ENCODE measurements at regions not wholly inside any gene's neighbourhood (a gene's known extent, or its start where the extent isn't known, plus 50 kb on each side); places are given as distances from the start of the nearest gene placed in this dataset.
"Not testable (repeated sequence)": the region's sequence is repeated elsewhere in the genome, so short reads cannot be mapped to it uniquely, and the experiment has no call there.

DNA sequence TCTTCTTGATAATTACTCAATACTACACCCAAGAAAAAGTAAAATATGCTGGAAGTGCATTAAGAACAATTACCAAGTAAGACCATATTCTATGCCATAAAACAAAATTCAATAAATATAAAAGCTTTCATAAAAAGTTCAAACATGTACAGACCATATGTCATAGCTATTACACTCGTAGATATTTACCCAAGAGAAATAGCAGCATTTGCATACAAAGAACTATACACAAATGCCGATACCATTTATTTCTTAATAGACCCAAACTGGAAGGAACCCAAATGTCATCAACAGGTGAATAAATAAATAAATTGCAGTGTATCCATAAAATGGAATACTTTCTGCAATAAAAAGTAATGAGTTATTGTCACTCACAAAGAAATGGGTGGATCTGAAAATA is 78.3 kb upstream of the SLC16A7 start:
- no peak for DNase-seq

DNA sequence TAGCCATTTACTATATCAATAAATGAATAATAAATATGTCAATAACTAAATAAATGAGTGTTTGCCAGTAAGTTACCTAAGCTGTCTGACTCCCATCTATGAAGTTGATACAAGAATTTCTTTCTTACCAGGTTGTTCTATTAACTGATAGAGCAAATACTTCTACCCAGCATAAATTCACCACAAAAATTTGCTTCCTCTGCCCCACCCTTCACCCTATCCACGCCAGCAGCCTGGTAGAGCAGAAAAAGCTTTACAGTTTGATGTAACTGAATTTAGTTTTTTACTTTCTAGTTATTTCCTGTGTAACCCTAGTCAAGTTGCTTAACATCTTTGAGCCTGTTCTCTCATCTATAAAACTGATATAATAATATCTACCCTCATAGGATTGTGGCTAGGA is 94.9 kb upstream of the SLC16A7 start:
- DNase-seq = no peak

DNA sequence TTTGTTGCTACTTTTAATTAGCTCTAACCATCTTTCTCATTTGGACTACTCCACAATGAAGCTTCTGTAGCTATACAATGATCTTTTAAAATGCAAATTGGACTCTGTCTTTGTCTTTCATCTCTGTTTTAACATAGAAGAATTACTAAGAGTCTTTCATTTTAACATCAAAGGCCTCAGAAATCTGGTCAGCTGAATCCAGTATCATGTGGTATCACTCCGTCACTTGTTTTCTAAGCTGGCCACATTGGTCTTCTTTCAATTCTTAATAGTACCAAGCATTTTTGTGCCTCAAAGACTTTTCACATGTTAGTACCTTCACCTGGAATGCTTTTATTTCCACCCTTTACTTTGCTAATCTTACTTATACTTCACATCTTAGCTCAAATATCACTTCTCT is 95.5 kb upstream of the SLC16A7 start:
- no peak for DNase-seq

GRCh38 chr12:59499774-59500173 is 96.1 kb upstream of the SLC16A7 start:
- DNase-seq = no peak

GRCh38 chr12:59494617-59495016 is 101.2 kb upstream of the SLC16A7 start:
- DNase-seq = no peak

DNA sequence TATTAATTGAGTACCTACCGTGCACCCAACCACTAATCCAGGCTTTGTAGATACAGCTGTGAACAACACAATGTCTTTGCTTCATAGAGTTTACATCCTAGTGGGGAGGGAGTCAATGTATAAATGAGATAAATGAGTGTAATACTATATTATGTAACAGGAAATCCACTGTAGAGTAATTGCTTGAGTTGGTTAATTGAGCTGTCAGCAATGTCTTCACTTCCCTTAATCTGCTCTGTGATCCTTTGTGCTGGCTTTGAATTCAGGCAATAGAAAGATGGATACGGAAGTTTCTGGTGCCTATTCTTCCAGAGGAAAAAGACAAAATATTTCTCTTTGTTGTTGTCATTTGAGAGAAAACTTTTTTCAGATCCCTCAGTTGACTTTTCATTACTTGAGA is 104.0 kb upstream of the SLC16A7 start:
- DNase-seq = peak; percentile 24 to 62

- no peak for DNase-seq
These were observed 109.0 kb upstream of the SLC16A7 start for GRCh38 chr12:59486827-59487226.

- peak in 1 of 2 donors; percentile 29 for DNase-seq
These were observed 111.3 kb upstream of the SLC16A7 start for GRCh38 chr12:59484575-59484974.

DNA sequence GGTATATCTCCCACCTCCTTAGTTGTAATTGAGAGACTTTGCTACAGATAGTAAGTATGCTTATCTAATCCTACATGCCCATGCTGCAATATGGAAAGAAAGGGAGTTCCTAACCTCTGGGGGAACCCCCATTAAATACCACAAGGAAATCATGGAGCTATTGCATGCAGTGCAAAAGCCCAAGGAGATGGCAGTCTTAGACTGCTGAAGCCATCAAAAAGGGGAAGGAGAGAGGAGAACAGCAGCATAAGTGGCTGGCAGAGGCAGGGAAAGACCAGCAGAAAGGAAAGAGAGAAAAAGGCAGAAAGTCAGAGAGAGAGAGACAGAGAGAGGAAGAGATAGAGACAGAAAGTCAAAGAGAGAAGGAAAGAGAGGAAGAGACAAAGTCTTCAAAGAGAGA is 121.6 kb upstream of the SLC16A7 start:
- peak; percentile 22 to 45 for DNase-seq

DNA sequence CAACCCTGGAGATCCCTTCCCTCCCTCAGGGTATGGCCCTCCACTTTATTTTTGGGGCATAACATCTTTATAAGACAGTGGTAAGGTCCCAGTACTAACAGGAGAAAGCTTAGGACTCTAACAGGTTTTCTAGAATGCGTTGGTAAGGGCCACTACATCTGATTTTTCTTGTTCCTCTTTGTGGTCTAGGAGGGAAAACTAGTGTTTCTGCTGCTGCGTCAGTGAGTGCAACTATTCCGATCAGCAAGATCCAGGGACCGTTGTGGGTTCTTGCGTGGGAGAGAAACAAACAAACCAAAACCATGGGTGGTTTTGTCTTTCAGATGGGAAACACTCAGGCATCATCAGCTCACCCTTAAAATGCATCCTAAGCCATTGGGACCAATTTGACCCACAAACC is 123.6 kb upstream of the SLC16A7 start:
- DNase-seq = peak; percentile 74 to 78

DNA sequence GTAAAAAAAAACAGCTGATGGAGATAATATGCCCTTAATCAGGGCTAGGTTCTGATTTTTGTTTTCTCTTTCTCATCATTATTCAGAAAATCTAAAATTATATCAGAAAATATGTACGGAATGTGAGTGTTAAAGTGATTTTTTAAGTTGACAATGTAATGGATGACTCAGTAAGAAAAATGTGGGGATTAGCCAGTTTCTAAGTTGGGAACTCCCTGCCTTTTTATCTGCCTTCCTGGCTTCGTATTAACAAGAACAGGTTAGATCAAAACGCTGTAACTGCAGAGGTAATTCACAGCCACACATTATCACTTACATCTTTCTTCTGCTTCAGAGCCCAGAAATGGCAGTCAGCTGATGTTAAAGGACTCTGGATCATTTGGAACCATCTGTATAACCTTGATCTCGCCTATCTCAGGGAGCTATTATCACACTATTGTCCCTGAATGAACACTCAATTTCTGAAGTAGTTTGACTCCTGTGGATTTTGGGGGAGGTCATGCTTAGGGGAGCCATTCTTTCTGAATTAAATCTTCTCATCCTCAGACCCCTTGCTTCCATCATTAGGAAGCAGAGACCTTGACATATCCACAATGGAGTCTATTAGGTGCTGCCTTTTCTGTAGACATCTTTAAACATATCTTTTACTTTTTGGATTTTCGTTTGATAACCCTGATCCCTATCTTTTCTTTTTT is 135.7 kb upstream of the SLC16A7 start:
- DNase-seq = no peak

DNA sequence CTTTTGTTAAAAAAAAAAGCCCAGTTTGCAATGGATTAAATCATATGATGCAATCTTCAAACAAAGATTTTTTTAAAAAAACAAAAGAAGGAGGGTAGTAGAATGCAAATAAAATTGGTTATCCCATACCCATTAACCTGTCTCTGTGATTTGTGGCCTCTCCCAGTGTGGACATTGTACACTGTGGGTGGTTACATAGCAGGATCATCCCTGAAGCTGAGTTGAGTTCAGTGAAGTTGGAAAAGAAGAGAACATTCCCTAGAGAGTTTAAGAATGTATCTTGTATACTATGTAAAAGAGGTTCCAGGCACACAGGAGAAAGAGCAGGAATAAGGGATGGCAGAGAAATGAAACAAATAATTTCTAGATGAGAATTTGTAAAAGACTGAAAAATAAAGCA is 142.4 kb upstream of the SLC16A7 start:
- DNase-seq = no peak

DNA sequence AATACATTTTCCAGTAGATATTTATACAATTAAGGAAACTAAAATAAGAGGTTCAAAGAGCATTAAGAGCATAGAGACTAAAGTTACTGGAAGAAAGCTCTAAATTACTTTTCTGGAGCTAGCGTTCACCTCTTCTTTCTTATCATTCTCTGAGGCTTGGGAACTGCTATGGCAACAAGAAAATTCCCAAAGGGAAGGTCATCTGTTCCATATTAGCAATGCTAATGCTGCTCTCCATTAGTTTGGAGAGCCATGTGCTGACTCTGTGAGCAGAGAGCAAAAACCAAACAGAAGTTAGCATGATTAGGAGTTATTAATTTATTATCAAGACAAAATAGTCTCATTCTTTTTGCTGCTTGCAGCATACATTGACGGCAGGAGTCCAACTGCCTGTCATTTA is 143.1 kb upstream of the SLC16A7 start:
- no peak for DNase-seq

GRCh38 chr12:59452259-59452658 is 143.6 kb upstream of the SLC16A7 start:
- no peak for DNase-seq

GRCh38 chr12:59446116-59446515 is 149.7 kb upstream of the SLC16A7 start:
- DNase-seq = no peak

- peak in 1 of 2 donors; percentile 18 for DNase-seq
These were observed 150.9 kb upstream of the SLC16A7 start for GRCh38 chr12:59444932-59445331.

DNA sequence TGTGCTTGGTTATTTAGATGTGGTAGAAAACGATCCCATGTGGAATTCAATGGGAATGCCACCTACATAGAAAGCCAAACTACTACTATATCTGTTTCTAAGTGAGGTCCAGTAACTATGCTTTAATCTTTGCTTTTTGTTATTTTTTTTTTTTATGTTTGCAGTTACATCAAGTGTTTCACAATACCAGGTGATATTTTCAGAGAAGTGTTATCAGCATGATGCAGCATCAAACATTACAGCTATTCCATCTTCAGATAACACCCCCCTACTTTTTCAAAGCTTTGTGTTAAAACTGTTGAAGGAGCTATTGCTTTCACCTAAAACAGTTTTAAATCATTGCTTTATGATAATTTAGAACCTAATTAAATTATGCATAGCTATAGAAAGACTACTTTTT is 163.8 kb upstream of the SLC16A7 start:
- no peak for DNase-seq

- no peak for DNase-seq
These were observed 164.6 kb upstream of the SLC16A7 start for GRCh38 chr12:59431266-59431665.

- DNase-seq = no peak
These were observed 166.1 kb upstream of the SLC16A7 start for GRCh38 chr12:59429766-59430165.

DNA sequence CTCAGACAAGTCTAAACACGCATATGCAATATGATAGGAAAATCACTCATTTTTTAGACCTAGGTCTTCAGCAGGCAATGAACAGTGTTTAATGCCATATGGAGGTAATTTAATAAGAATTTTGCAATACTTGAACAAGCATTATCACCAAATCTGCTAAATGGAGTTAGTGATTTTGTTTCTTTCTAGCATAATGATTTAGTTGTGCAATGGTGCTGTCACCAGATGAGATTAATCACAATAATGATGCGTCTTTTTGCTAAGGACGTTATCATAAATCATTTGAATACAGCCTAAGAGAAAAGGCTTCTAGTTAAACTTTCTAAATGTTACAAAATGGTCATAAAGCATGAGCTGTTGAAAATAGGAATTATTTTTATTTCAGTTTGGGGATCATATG is 170.0 kb upstream of the SLC16A7 start:
- no peak for DNase-seq

DNA sequence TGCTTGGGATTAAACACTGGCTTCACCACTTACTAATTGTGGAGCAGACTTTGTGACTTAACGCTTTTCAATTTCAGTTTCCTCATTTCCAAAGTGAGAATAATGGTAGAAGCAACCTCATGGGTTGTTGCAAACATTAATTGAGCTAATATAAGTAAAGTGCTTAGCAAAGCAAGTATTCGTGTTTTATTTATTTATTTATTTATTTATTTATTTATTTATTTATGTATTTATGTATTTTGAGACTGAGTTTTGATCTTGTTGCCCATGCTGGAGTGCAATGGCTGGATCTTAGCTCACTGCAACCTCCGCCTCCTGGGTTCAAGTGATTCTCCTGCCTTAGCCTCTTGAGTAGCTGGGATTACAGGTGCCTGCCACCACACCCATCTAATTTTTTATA is 171.2 kb upstream of the SLC16A7 start:
- DNase-seq = not testable (repeated sequence)

GRCh38 chr12:59414051-59414450 is 181.8 kb upstream of the SLC16A7 start:
- no peak for DNase-seq

- DNase-seq = no peak
These were observed 187.4 kb upstream of the SLC16A7 start for GRCh38 chr12:59408431-59408830.

GRCh38 chr12:59407799-59408198 is 188.0 kb upstream of the SLC16A7 start:
- no peak for DNase-seq

DNA sequence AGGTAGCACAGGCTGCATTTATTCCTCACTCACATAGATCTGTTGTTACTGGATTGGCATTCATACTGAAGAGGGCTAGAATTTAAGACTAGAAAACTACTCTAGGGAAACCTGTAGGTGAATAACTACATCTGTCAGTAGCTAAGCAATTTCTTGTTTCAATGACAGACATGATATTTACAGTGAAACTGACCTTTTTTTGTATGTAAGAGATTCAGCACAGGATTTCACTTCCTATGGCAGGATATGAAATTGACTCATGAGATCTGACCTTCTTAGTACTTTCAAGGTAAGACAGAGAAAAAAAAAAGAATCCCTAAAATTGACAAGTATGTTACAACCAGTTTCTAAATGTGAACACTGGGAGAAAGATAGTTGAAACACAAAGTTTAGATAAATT is 189.8 kb upstream of the SLC16A7 start:
- no peak for DNase-seq

Data from inflammatory macrophage (primary cell).